ENCODE measurements at regions not wholly inside any gene's neighbourhood (a gene's known extent, or its start where the extent isn't known, plus 50 kb on each side); places are given as distances from the start of the nearest gene placed in this dataset.

DNA sequence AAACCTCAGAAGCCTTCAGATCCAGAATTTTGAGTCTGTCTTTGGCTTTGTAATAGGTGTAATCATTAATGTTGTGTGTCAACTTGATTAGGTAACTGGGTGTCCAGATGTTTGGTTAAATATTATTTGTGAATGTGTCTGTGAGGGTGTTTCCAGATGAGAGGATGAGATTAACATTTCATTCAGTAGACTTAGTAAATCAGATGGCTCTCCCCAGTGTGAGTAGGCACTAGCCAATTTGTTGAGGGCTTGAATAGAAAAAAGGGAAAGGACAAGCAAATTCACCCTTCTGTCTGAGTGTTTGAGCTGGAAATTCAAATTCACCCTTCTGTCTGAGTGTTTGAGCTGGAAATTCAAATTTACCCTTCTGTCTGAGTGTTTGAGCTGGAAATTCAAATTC lies 932.2 kb downstream of the SLC6A15 start:
- TF ChIP-seq, protein P1, sequence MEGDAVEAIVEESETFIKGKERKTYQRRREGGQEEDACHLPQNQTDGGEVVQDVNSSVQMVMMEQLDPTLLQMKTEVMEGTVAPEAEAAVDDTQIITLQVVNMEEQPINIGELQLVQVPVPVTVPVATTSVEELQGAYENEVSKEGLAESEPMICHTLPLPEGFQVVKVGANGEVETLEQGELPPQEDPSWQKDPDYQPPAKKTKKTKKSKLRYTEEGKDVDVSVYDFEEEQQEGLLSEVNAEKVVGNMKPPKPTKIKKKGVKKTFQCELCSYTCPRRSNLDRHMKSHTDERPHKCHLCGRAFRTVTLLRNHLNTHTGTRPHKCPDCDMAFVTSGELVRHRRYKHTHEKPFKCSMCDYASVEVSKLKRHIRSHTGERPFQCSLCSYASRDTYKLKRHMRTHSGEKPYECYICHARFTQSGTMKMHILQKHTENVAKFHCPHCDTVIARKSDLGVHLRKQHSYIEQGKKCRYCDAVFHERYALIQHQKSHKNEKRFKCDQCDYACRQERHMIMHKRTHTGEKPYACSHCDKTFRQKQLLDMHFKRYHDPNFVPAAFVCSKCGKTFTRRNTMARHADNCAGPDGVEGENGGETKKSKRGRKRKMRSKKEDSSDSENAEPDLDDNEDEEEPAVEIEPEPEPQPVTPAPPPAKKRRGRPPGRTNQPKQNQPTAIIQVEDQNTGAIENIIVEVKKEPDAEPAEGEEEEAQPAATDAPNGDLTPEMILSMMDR (IDR thresholded peaks at IDR 0.05; ENCODE audit: low read depth, low read length, missing control alignments): no peak
- DNase-seq (ENCODE audit: low read depth): no peak
- no peak overlapping the region for H3K4me3 ChIP-seq (ENCODE audit: low read depth, low read length)

DNA sequence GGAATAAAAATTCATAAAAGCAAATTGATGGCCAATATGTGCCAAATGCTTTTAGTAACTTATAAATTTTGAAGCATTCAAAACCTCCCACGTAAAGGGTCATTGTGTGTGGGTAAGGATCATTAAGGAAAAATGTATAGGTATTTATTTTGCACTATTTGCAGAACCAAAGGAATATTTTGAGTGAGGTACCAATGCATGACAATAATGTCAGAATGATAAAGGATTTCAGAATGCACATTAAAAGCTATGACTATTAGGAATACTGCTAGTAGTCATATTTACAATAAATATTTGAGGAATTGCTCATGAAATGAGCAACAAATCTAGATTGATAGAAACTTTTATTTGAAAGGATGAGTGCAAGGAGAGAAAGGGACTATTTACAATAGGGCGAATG lies 932.8 kb downstream of the SLC6A15 start:
- H3K4me3 ChIP-seq (ENCODE audit: low read depth, low read length): no peak overlapping the region
- TF ChIP-seq, protein P1 (IDR thresholded peaks at IDR 0.05; ENCODE audit: low read depth, low read length, missing control alignments): no peak
- no peak for DNase-seq (ENCODE audit: low read depth)

DNA sequence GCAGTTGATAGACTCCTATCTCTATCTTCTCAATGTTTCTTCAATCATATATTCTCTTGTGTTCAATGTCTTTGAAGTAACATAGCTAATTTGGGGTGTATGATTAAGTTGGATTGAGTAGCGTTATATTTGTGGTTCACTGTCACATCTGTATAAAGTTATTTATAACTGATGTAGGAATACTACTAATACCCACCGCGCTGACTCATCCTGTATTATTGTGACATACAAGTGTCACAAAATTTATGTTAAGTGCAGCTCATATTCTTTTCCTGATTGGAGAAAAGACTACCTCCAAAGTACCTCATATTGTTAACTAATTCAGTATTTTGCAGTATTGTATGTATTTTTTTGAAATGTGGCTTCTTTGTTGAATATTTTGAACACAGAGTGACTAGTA lies 940.8 kb downstream of the SLC6A15 start:
- TF ChIP-seq, protein P1 (IDR thresholded peaks at IDR 0.05; ENCODE audit: low read depth, low read length, missing control alignments): no peak
- no peak overlapping the region for H3K4me3 ChIP-seq (ENCODE audit: low read depth, low read length)

DNA sequence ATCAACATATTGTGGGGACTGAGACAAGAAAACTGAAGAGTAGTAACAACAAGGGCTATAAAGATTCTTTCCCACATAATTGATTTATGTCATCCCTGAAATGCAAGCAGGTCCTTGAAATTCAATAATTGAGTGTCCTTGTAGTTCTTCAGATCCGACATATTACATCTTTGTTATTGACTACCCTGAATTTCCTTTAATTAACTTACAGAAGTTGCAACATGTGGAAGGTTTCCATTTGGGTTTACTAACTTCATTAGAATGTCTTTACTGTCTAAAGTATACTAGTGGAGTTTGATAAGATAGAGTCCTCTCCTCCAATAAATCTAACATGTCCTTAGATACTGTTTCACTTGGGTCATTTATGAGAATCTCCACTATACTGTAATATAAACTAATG lies 951.8 kb downstream of the SLC6A15 start:
- TF ChIP-seq, protein P1 (IDR thresholded peaks at IDR 0.05; ENCODE audit: low read depth, low read length, missing control alignments): no peak
- no peak for DNase-seq (ENCODE audit: low read depth)
- no peak overlapping the region for H3K4me3 ChIP-seq (ENCODE audit: low read depth, low read length)

More for the DNA sequence above, 940.8 kb downstream of the SLC6A15 start:
- no peak for DNase-seq (ENCODE audit: low read depth)

DNA sequence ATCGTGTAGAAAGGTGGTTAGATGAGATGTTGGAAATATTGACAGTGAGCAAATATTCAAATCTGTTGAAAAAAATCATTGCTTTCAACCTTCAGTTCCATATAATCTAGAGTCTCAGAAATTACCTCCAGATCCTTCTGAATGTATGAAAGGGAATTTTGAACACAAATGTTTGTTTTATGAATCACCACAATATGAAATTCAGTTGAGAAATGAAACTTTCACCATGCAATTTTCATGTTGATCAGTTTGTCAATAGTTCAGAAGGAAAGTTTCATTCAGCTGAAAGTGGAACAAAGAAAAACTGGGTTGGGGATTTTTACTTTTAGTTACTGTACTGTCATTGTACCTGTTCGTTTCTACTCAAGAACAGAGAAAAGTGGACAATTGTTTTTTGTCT lies 953.6 kb downstream of the SLC6A15 start:
- no peak for DNase-seq (ENCODE audit: low read depth)
- TF ChIP-seq, protein P1 (IDR thresholded peaks at IDR 0.05; ENCODE audit: low read depth, low read length, missing control alignments): no peak
- H3K4me3 ChIP-seq (ENCODE audit: low read depth, low read length): no peak overlapping the region

DNA sequence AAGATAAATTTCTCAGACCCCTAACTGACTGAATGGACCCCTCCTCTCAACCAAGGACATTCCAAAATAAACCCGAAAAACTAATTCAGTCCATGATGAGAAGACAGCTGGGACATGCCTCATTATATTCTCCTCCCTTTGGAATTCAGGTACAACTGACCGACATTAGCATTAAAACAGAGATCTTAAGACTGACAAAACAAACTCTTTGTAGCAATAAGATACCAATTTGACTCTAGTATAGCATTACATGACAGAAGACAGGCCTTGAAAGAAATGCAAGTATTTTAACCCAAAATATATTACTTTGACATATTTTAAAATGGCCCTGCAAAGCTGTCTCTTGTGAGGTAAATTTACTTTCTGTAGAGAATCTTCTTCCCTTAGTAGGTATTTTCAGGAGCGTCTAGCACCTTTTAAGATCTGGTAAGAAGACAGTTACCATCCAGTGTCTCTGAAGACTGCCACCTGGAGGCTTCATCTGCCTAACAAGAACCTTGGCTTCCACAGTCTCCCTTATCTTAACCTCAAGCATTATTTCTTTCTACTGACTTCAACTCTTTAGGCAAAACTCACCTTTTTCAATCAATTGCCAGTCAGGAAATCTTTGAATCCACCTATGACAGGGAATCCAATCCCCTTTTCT lies 957.5 kb downstream of the SLC6A15 start:
- no peak for DNase-seq (ENCODE audit: low read depth)
- TF ChIP-seq, protein P1 (IDR thresholded peaks at IDR 0.05; ENCODE audit: low read depth, low read length, missing control alignments): peak; percentile 16
- H3K4me3 ChIP-seq (ENCODE audit: low read depth, low read length): no peak overlapping the region
